HepG2 (cell line): ENCODE measurements at regions not wholly inside any gene's neighbourhood (a gene's known extent, or its start where the extent isn't known, plus 50 kb on each side); places are given as distances from the start of the nearest gene placed in this dataset.

Source experiments
- ATAC-seq: fragments of 200-7000 bp; cut with Tn5 transposase; 3 replicates; pipeline ENCODE4 v1.9.1; 2020; ENCODE audit warnings: mild to moderate bottlenecking, moderate library complexity
- BruUV-seq: library from RNA; stranded (reverse); fragments of 400-500 nt; replicated peaks from 2 replicates; lab custom pipeline; 2021; lab: Mats Ljungman, UMichigan
- CTCF ChIA-PET: fragments of 300-600 bp; formaldehyde crosslinking; extraction: SDS; loops from one replicate; lab custom pipeline; 2021; ENCODE audit warnings: low total read pairs, inconsistent platforms, low intra/inter-chr PET ratio; lab: Yijun Ruan, JAX
- POLR2A ChIA-PET: fragments of 350-600 bp; sonication (Branson Sonifier 250); formaldehyde crosslinking; loops from one replicate; lab custom pipeline; 2020; ENCODE audit warnings: antibody characterized with exemption, inconsistent platforms; lab: Yijun Ruan, JAX
- DNase-seq: peaks from one replicate; pipeline ENCODE4 v3.0.0-alpha.2; 2015; ENCODE audit warnings: low spot score
- FAIRE-seq: peaks from 3 replicates; lab custom pipeline; 2011; peaks lifted over from hg19 to GRCh38; lab: Jason Lieb, UNC
- H2AFZ ChIP-seq: one replicate; pipeline ENCODE4 v1.6.1; 2011; ENCODE audit warnings: low read length, inconsistent platforms
- H3K27ac ChIP-seq: fragments of 300-600 bp; 3 replicates; pipeline ENCODE4 v1.8.0; 2011; ENCODE audit warnings: mixed run types, mild to moderate bottlenecking, mixed read lengths, low read length, inconsistent platforms; ENCODE audit not compliant: insufficient read depth; ENCODE audit errors: extremely low read length
- H3K27me3 ChIP-seq, 2 experiments: fragments of 200-600 bp in 1 of 2; 2 replicates in 1 of 2; 3 replicates in 1 of 2; pipeline versions ENCODE4 v1.6.0 to v1.8.0; 2011; ENCODE audit warnings: low read length in 2 of 2, mild to moderate bottlenecking in 2 of 2, moderate library complexity in 2 of 2, inconsistent platforms in 1 of 2; ENCODE audit not compliant: insufficient read depth in 2 of 2, control insufficient read depth in 1 of 2
- H3K36me3 ChIP-seq, 2 experiments: fragments of 200-600 bp in 1 of 2; replicated peaks in 1 of 2; 2 replicates in 1 of 2; 3 replicates in 1 of 2; pipeline versions ENCODE4 v1.5.1 to v1.8.0; 2011; ENCODE audit warnings: low read length in 2 of 2, inconsistent platforms in 1 of 2; ENCODE audit not compliant: insufficient read depth in 2 of 2, control insufficient read depth in 1 of 2
- H3K4me1 ChIP-seq: 2 replicates; pipeline ENCODE4 v1.5.1; 2012; ENCODE audit warnings: low read length, inconsistent platforms; ENCODE audit not compliant: insufficient read depth
- H3K4me2 ChIP-seq: 2 replicates; pipeline ENCODE4 v1.6.0; 2011; ENCODE audit warnings: low read depth, low read length, inconsistent platforms
- H3K4me3 ChIP-seq, 3 experiments: fragments of 200-600 bp in 1 of 3; sonication (generic), shearing (Covaris generic) in 1 of 3; replicated peaks in 1 of 3; 2 replicates each; pipeline ENCODE4 v1.5.1; 2011 to 2016; ENCODE audit warnings: low read length in 3 of 3, inconsistent platforms in 2 of 3, low read depth in 2 of 3, mild to moderate bottlenecking in 2 of 3, control low read depth in 1 of 3, mixed read lengths in 1 of 3; ENCODE audit not compliant: insufficient read depth in 1 of 3
- H3K79me2 ChIP-seq: one replicate; pipeline ENCODE4 v1.6.1; 2011; ENCODE audit warnings: low read length, inconsistent platforms; ENCODE audit not compliant: insufficient read depth
- H3K9ac ChIP-seq: 2 replicates; pipeline ENCODE4 v1.6.0; 2011; ENCODE audit warnings: mild to moderate bottlenecking, low read depth, low read length, inconsistent platforms; ENCODE audit not compliant: insufficient read depth
- H3K9me3 ChIP-seq: 2 replicates; pipeline ENCODE4 v1.5.1; 2012; ENCODE audit warnings: mild to moderate bottlenecking, low read length
- H4K20me1 ChIP-seq: 2 replicates; pipeline ENCODE4 v1.6.0; 2011; ENCODE audit warnings: inconsistent platforms, mild to moderate bottlenecking, low read length, moderate library complexity; ENCODE audit not compliant: insufficient read depth
- CCDC6 ChIP-seq: sonication (generic); formaldehyde crosslinking; IDR thresholded peaks from 2 replicates; pipeline ENCODE4 v1.8.1; 2022; ENCODE audit warnings: mild to moderate bottlenecking, missing genetic modification reagents, moderate library complexity
- HDAC1 ChIP-seq: sonication (generic); formaldehyde crosslinking; IDR thresholded peaks from 2 replicates; pipeline ENCODE4 v1.5.1; 2020; ENCODE audit warnings: mild to moderate bottlenecking, missing genetic modification reagents
- KAT2B ChIP-seq: fragments of 150-350 bp; IDR thresholded peaks from 2 replicates; pipeline ENCODE4 v1.6.1; 2014; ENCODE audit warnings: low read depth, low read length, borderline replicate concordance
- MED1 ChIP-seq: sonication (generic); formaldehyde crosslinking; IDR thresholded peaks from 2 replicates; pipeline ENCODE4 v1.4.0; 2020; ENCODE audit warnings: missing genetic modification reagents
- MZF1 ChIP-seq: sonication (generic); formaldehyde crosslinking; IDR thresholded peaks from 2 replicates; pipeline ENCODE4 v1.8.1; 2023; ENCODE audit warnings: mild to moderate bottlenecking, missing genetic modification reagents, borderline replicate concordance
- RBM39 ChIP-seq: fragments of 200-400 bp; formaldehyde crosslinking; IDR thresholded peaks from one replicate; pipeline ENCODE4 v1.6.1; 2018; ENCODE audit warnings: antibody characterized with exemption, mild to moderate bottlenecking, low read depth, low read length; ENCODE audit not compliant: poor library complexity, severe bottlenecking
- SOX5 ChIP-seq: IDR thresholded peaks from 2 replicates; pipeline ENCODE4 v1.6.1; 2016; ENCODE audit warnings: borderline replicate concordance
- ZNF496 ChIP-seq: sonication (generic); formaldehyde crosslinking; IDR thresholded peaks from 2 replicates; pipeline ENCODE4 v1.8.1; 2023; ENCODE audit warnings: mild to moderate bottlenecking, moderate library complexity, missing genetic modification reagents; ENCODE audit not compliant: insufficient replicate concordance
- ZNF577 ChIP-seq: sonication (generic); formaldehyde crosslinking; IDR thresholded peaks from 2 replicates; pipeline ENCODE4 v1.4.0; 2020; ENCODE audit warnings: mild to moderate bottlenecking, low read depth, missing genetic modification reagents, borderline replicate concordance
- ZNF598 ChIP-seq: sonication (generic); formaldehyde crosslinking; IDR thresholded peaks from 2 replicates; pipeline ENCODE4 v1.5.1; 2020; ENCODE audit warnings: mild to moderate bottlenecking, missing genetic modification reagents, borderline replicate concordance
- ZNF816 ChIP-seq: sonication (generic); formaldehyde crosslinking; IDR thresholded peaks from 2 replicates; pipeline ENCODE4 v1.8.0; 2022; ENCODE audit warnings: missing genetic modification reagents, mild to moderate bottlenecking, borderline replicate concordance
- WGBS: methylation state at CpG from one replicate; pipeline ENCODE4 v1.1.6; 2017; ENCODE audit warnings: low lambda C conversion rate; 5-methylcytosine and 5-hydroxymethylcytosine counted together
- in situ Hi-C: cut with HindIII; loops from 2 replicates; pipeline ENCODE4 v1.10.0; 2017; ENCODE audit warnings: low pct_unique_long_range_greater_than_20kb; ENCODE audit not compliant: extremely low pct_ligation_motif_present
- intact Hi-C: fragments of 100-400 bp; cut with micrococcal nuclease; formaldehyde crosslinking; loops from one replicate; pipeline ENCODE4 v1.10.0; 2022; ENCODE audit not compliant: unreplicated experiment
- TF ChIP-seq, protein P1 (sequence below): sonication (generic); formaldehyde crosslinking; conservative IDR thresholded peaks from 2 replicates; pipeline ENCODE4 v1.8.0; 2022; ENCODE audit warnings: mild to moderate bottlenecking, moderate library complexity, missing genetic modification reagents
- TF ChIP-seq, protein P2 (sequence below): sonication (generic); formaldehyde crosslinking; IDR thresholded peaks from 2 replicates; pipeline ENCODE4 v1.9.0; 2021; ENCODE audit warnings: missing genetic modification reagents, borderline replicate concordance
- TF ChIP-seq, protein P3 (sequence below): sonication (generic); formaldehyde crosslinking; IDR thresholded peaks from 2 replicates; pipeline ENCODE4 v1.4.0; 2020; ENCODE audit warnings: missing genetic modification reagents
- TF ChIP-seq, protein P4 (sequence below): conservative IDR thresholded peaks from 2 replicates; pipeline ENCODE4 v1.6.1; 2018; ENCODE audit warnings: missing genetic modification reagents

DNA sequence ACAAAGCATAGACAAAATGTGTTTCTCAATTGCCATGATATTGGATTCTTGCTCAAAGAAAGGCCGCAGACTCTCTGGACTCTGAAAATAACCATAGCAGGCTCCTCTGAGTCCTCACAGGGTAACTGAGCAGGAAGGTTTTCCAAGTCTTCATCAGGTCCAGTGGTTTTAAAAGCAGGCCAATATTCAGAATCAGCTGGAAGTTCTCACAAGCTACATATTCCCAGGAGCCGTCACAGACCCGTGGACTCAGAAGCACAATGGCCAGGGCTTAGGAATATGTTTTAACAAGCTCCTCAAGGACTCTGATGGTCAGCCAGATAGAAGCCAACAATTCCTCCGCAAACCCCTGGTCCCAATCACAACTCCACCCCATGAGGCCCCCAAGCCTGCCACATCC, 256.1 kb upstream of the ADAMTS9 start:
- BruUV-seq = no TSS peak
- H3K36me3 ChIP-seq = no peaks in the 10 kb centered on the region
- no peaks in the 10 kb centered on the region for H3K9me3 ChIP-seq
- no peak overlapping the region for H3K9ac ChIP-seq
- ChIA-PET POLR2A (no interaction called here), CTCF (no interaction called here)
- in situ Hi-C loops = no loop called here
- no peaks in the 10 kb centered on the region for H3K4me1 ChIP-seq
- no peak overlapping the region for H3K4me3 ChIP-seq
- intact Hi-C loops = loop anchor here (5.0 kb wide), 1 partner anchor 697 kb away; no protein-coding TSS in a partner anchor
- no peak overlapping the region for H2AFZ ChIP-seq
- FAIRE-seq (no peak), DNase-seq (no peak), ATAC-seq (no peak)
- no peaks in the 10 kb centered on the region for H4K20me1 ChIP-seq
- no peaks in the 10 kb centered on the region for H3K79me2 ChIP-seq
- H3K4me2 ChIP-seq = no peak overlapping the region
- 35% methylated on average over 4 of the region's 4 CpGs for WGBS
- H3K27me3 ChIP-seq = no peaks in the 10 kb centered on the region
- no peak overlapping the region for H3K27ac ChIP-seq
- TF ChIP-seq RBM39 (no peak), ZNF496 (CRISPR knock-in tag) (no peak), ZNF816 (CRISPR knock-in tag) (no peak), HDAC1 (CRISPR knock-in tag) (no peak), MED1 (CRISPR knock-in tag) (no peak), SOX5 (no peak), ZNF598 (no peak), CCDC6 (CRISPR knock-in tag) (no peak), ZNF577 (no peak), KAT2B (no peak), MZF1 (no peak)
- TF ChIP-seq, protein P1, sequence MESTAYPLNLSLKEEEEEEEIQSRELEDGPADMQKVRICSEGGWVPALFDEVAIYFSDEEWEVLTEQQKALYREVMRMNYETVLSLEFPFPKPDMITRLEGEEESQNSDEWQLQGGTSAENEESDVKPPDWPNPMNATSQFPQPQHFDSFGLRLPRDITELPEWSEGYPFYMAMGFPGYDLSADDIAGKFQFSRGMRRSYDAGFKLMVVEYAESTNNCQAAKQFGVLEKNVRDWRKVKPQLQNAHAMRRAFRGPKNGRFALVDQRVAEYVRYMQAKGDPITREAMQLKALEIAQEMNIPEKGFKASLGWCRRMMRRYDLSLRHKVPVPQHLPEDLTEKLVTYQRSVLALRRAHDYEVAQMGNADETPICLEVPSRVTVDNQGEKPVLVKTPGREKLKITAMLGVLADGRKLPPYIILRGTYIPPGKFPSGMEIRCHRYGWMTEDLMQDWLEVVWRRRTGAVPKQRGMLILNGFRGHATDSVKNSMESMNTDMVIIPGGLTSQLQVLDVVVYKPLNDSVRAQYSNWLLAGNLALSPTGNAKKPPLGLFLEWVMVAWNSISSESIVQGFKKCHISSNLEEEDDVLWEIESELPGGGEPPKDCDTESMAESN = no peak
- TF ChIP-seq, protein P2, sequence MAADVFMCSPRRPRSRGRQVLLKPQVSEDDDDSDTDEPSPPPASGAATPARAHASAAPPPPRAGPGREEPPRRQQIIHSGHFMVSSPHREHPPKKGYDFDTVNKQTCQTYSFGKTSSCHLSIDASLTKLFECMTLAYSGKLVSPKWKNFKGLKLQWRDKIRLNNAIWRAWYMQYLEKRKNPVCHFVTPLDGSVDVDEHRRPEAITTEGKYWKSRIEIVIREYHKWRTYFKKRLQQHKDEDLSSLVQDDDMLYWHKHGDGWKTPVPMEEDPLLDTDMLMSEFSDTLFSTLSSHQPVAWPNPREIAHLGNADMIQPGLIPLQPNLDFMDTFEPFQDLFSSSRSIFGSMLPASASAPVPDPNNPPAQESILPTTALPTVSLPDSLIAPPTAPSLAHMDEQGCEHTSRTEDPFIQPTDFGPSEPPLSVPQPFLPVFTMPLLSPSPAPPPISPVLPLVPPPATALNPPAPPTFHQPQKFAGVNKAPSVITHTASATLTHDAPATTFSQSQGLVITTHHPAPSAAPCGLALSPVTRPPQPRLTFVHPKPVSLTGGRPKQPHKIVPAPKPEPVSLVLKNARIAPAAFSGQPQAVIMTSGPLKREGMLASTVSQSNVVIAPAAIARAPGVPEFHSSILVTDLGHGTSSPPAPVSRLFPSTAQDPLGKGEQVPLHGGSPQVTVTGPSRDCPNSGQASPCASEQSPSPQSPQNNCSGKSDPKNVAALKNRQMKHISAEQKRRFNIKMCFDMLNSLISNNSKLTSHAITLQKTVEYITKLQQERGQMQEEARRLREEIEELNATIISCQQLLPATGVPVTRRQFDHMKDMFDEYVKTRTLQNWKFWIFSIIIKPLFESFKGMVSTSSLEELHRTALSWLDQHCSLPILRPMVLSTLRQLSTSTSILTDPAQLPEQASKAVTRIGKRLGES (CRISPR knock-in tag) = no peak
- TF ChIP-seq, protein P3, sequence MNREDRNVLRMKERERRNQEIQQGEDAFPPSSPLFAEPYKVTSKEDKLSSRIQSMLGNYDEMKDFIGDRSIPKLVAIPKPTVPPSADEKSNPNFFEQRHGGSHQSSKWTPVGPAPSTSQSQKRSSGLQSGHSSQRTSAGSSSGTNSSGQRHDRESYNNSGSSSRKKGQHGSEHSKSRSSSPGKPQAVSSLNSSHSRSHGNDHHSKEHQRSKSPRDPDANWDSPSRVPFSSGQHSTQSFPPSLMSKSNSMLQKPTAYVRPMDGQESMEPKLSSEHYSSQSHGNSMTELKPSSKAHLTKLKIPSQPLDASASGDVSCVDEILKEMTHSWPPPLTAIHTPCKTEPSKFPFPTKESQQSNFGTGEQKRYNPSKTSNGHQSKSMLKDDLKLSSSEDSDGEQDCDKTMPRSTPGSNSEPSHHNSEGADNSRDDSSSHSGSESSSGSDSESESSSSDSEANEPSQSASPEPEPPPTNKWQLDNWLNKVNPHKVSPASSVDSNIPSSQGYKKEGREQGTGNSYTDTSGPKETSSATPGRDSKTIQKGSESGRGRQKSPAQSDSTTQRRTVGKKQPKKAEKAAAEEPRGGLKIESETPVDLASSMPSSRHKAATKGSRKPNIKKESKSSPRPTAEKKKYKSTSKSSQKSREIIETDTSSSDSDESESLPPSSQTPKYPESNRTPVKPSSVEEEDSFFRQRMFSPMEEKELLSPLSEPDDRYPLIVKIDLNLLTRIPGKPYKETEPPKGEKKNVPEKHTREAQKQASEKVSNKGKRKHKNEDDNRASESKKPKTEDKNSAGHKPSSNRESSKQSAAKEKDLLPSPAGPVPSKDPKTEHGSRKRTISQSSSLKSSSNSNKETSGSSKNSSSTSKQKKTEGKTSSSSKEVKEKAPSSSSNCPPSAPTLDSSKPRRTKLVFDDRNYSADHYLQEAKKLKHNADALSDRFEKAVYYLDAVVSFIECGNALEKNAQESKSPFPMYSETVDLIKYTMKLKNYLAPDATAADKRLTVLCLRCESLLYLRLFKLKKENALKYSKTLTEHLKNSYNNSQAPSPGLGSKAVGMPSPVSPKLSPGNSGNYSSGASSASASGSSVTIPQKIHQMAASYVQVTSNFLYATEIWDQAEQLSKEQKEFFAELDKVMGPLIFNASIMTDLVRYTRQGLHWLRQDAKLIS = no peak
- TF ChIP-seq, protein P4, sequence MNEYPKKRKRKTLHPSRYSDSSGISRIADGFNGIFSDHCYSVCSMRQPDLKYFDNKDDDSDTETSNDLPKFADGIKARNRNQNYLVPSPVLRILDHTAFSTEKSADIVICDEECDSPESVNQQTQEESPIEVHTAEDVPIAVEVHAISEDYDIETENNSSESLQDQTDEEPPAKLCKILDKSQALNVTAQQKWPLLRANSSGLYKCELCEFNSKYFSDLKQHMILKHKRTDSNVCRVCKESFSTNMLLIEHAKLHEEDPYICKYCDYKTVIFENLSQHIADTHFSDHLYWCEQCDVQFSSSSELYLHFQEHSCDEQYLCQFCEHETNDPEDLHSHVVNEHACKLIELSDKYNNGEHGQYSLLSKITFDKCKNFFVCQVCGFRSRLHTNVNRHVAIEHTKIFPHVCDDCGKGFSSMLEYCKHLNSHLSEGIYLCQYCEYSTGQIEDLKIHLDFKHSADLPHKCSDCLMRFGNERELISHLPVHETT (CRISPR knock-in tag) = no peak
